ENCODE measurements at regions not wholly inside any gene's neighbourhood (a gene's known extent, or its start where the extent isn't known, plus 50 kb on each side); places are given as distances from the start of the nearest gene placed in this dataset.

DNA sequence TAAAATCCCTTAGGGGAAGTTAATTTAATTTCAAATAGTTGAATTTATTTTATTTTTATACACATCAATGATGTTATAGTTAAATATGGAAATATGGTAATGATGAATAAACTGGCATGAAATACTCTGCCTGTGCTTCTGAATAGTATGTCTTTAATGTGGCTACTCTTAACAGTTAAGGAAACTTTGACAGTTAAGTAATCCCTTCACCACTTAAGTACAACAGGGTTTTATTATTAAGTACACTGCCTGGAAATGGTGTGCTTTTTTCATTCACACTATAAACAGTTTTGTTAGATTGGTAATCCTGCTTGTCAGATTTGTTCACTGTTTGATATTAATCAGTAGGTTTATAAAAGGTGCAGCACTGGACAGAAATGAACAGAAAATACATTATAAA is 412.0 kb upstream of the ZEB2 start:
- TF ChIP-seq, protein P1, sequence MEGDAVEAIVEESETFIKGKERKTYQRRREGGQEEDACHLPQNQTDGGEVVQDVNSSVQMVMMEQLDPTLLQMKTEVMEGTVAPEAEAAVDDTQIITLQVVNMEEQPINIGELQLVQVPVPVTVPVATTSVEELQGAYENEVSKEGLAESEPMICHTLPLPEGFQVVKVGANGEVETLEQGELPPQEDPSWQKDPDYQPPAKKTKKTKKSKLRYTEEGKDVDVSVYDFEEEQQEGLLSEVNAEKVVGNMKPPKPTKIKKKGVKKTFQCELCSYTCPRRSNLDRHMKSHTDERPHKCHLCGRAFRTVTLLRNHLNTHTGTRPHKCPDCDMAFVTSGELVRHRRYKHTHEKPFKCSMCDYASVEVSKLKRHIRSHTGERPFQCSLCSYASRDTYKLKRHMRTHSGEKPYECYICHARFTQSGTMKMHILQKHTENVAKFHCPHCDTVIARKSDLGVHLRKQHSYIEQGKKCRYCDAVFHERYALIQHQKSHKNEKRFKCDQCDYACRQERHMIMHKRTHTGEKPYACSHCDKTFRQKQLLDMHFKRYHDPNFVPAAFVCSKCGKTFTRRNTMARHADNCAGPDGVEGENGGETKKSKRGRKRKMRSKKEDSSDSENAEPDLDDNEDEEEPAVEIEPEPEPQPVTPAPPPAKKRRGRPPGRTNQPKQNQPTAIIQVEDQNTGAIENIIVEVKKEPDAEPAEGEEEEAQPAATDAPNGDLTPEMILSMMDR (IDR thresholded peaks at IDR 0.05), result no peak
- no peak for TF ChIP-seq POLR2A (IDR thresholded peaks at IDR 0.05)
